ENCODE measurements at regions not wholly inside any gene's neighbourhood (a gene's known extent, or its start where the extent isn't known, plus 50 kb on each side); places are given as distances from the start of the nearest gene placed in this dataset.

DNA sequence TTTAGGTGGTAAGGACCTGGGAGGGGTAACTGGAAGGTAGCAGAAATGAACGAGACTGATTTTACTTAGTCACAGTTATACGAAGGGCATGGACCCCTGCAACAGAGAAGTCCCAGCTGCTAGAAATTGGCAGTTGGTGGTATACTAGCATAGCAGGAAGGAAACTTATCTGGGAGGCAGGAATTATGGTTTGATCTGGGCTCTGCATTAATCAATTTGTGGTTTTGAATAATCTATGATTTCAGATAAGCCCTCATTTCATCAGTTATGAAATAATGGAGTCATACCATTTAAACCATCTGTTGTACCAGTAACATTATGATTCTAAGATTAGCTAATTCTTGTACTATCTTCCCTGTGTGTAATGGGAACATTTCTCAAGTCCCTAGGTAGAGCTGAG is 54.0 kb upstream of the TMEM229A start:
- no peak for TF ChIP-seq POLR2AphosphoS5 (IDR thresholded peaks at IDR 0.05; ENCODE audit: low read depth, low read length)
- no peak for TF ChIP-seq POLR2A (IDR thresholded peaks at IDR 0.05; ENCODE audit: low read depth, low read length)
